SU-DHL-6 (cell line): ENCODE measurements at regions not wholly inside any gene's neighbourhood (a gene's known extent, or its start where the extent isn't known, plus 50 kb on each side); places are given as distances from the start of the nearest gene placed in this dataset.

Source experiments
- H2AFZ ChIP-seq: fragments of 200-600 bp; sonication (generic); 2 replicates; pipeline ENCODE4 v1.6.1; 2014; ENCODE audit warnings: low read depth, mild to moderate bottlenecking, moderate library complexity, mixed read lengths, antibody characterized with exemption, low read length; ENCODE audit not compliant: severe bottlenecking
- H3F3A ChIP-seq: fragments of 200-600 bp; shearing (Covaris generic); 2 replicates; pipeline ENCODE4 v1.6.0; 2016; ENCODE audit warnings: antibody characterized with exemption, mild to moderate bottlenecking; ENCODE audit not compliant: insufficient read depth
- H3K27ac ChIP-seq: fragments of 200-600 bp; sonication (generic); 2 replicates; pipeline ENCODE4 v1.5.1; 2016; ENCODE audit warnings: low read depth, mild to moderate bottlenecking, low read length, moderate library complexity, mixed read lengths
- H3K27me3 ChIP-seq: fragments of 200-600 bp; sonication (generic), shearing (Covaris generic); 2 replicates; pipeline ENCODE4 v1.6.0; 2014; ENCODE audit warnings: mild to moderate bottlenecking, low read length
- H3K36me3 ChIP-seq: fragments of 200-600 bp; sonication (generic); 2 replicates; pipeline ENCODE4 v1.6.1; 2014; ENCODE audit warnings: mild to moderate bottlenecking, low read length, mixed read lengths
- H3K4me2 ChIP-seq: fragments of 300-600, 200-600 bp; shearing (Covaris generic), sonication (generic); 2 replicates; pipeline ENCODE4 v1.6.0; 2014; ENCODE audit warnings: low read length, low read depth, mild to moderate bottlenecking; ENCODE audit not compliant: poor library complexity, severe bottlenecking
- H3K4me3 ChIP-seq: fragments of 200-600 bp; sonication (generic); 2 replicates; pipeline ENCODE4 v1.5.1; 2014; ENCODE audit warnings: antibody characterized with exemption, low read length, mild to moderate bottlenecking, mixed read lengths; ENCODE audit not compliant: insufficient read depth, poor library complexity, severe bottlenecking
- H3K79me2 ChIP-seq: fragments of 200-600 bp; sonication (generic); 2 replicates; pipeline ENCODE4 v1.6.1; 2014; ENCODE audit warnings: mild to moderate bottlenecking, low read length, moderate library complexity; ENCODE audit not compliant: insufficient read depth
- H3K9ac ChIP-seq: fragments of 200-600 bp; sonication (generic); 2 replicates; pipeline ENCODE4 v1.7.0; 2014; ENCODE audit warnings: mild to moderate bottlenecking, low read length
- H3K9me2 ChIP-seq: fragments of 200-600 bp; sonication (generic); replicated peaks from 2 replicates; pipeline ENCODE4 v1.6.1; 2014; ENCODE audit warnings: low read length; ENCODE audit not compliant: insufficient read depth
- H3K9me3 ChIP-seq: fragments of 200-600 bp; sonication (generic); 2 replicates; pipeline ENCODE4 v1.6.1; 2014; ENCODE audit warnings: low read length, mixed read lengths; ENCODE audit not compliant: insufficient read depth
- H4K20me1 ChIP-seq: fragments of 200-600 bp; sonication (generic); 2 replicates; pipeline ENCODE4 v1.6.1; 2014; ENCODE audit warnings: low read depth, mild to moderate bottlenecking, antibody characterized with exemption, low read length, moderate library complexity, mixed read lengths
- CTCF ChIP-seq: fragments of 200-600 bp; sonication (generic); IDR thresholded peaks from one replicate; pipeline ENCODE4 v1.5.1; 2017; ENCODE audit warnings: antibody characterized with exemption, mild to moderate bottlenecking, low read length, moderate library complexity; ENCODE audit not compliant: insufficient read depth, poor library complexity, severe bottlenecking
- EZH2phosphoT487 ChIP-seq: fragments of 200-600 bp; sonication (generic), shearing (Covaris generic); conservative IDR thresholded peaks from 2 replicates; pipeline ENCODE4 v1.6.1; 2018; ENCODE audit warnings: mild to moderate bottlenecking, antibody characterized with exemption, low read length, moderate library complexity, mixed read lengths

GRCh38 chr10:35854661-35855060, 212.6 kb upstream of the FZD8 start:
- Histone ChIP-seq H3F3A (no peaks in the 10 kb centered on the region), H3K4me3 (no peak overlapping the region)

GRCh38 chr10:35852721-35853120, 210.6 kb upstream of the FZD8 start:
- H2AFZ ChIP-seq, result no peak overlapping the region
- H4K20me1 ChIP-seq, result no peaks in the 10 kb centered on the region
- no peaks in the 10 kb centered on the region for H3K9me3 ChIP-seq
- no peak for TF ChIP-seq CTCF
- no peak for TF ChIP-seq EZH2phosphoT487
- H3K27me3 ChIP-seq, result no peaks in the 10 kb centered on the region
- H3K9ac ChIP-seq, result no peak overlapping the region
- no peaks in the 10 kb centered on the region for H3K36me3 ChIP-seq
- no peak overlapping the region for H3K4me2 ChIP-seq
- no peaks in the 10 kb centered on the region for H3F3A ChIP-seq
- H3K4me3 ChIP-seq, result no peak overlapping the region
- no peaks in the 10 kb centered on the region for H3K9me2 ChIP-seq
- no peaks in the 10 kb centered on the region for H3K79me2 ChIP-seq
- no peak overlapping the region for H3K27ac ChIP-seq

More at GRCh38 chr10:35854661-35855060, 212.6 kb upstream of the FZD8 start:
- no peaks in the 10 kb centered on the region for H3K9me3 ChIP-seq
- no peaks in the 10 kb centered on the region for H4K20me1 ChIP-seq
- no peak overlapping the region for H3K9ac ChIP-seq
- no peak overlapping the region for H3K4me2 ChIP-seq
- no peaks in the 10 kb centered on the region for H3K36me3 ChIP-seq
- no peaks in the 10 kb centered on the region for H3K27me3 ChIP-seq
- no peaks in the 10 kb centered on the region for H3K79me2 ChIP-seq
- H3K9me2 ChIP-seq, result no peaks in the 10 kb centered on the region
- TF ChIP-seq CTCF, result no peak
- TF ChIP-seq EZH2phosphoT487, result no peak
- no peak overlapping the region for H3K27ac ChIP-seq
- H2AFZ ChIP-seq, result no peak overlapping the region

- Histone ChIP-seq H4K20me1 (no peaks in the 10 kb centered on the region), H3K9me3 (no peaks in the 10 kb centered on the region), H3K4me2 (no peak overlapping the region), H3K4me3 (no peak overlapping the region), H3K27me3 (no peaks in the 10 kb centered on the region), H2AFZ (no peak overlapping the region), H3K9ac (no peak overlapping the region), H3K36me3 (no peaks in the 10 kb centered on the region), H3K27ac (no peak overlapping the region), H3K79me2 (no peaks in the 10 kb centered on the region), H3K9me2 (no peaks in the 10 kb centered on the region), H3F3A (no peaks in the 10 kb centered on the region)
- TF ChIP-seq EZH2phosphoT487, result no peak
- TF ChIP-seq CTCF, result no peak
These were observed 206.3 kb upstream of the FZD8 start for GRCh38 chr10:35848412-35848811.
